Cardiac fibroblast (primary cell): ENCODE measurements at regions not wholly inside any gene's neighbourhood (a gene's known extent, or its start where the extent isn't known, plus 50 kb on each side); places are given as distances from the start of the nearest gene placed in this dataset.

ENCODE experiments used
- DNase-seq, 2 donors: peaks; one replicate each; pipeline versions ENCODE4 v3.0.0 to v3.0.0-alpha.2; 2010; ENCODE audit warnings: low read depth in 2 of 2
- H3K4me3 ChIP-seq, 2 donors: replicated peaks in 1 of 2; 1 replicate in 1 of 2; 2 replicates in 1 of 2; pipeline ENCODE4 v1.5.1; 2011; ENCODE audit warnings: low read depth in 2 of 2, low read length in 2 of 2, mild to moderate bottlenecking in 2 of 2, moderate library complexity in 1 of 2
- CTCF ChIP-seq: IDR thresholded peaks from one replicate; pipeline ENCODE4 v1.5.1; 2011; ENCODE audit warnings: low read depth, mild to moderate bottlenecking, low read length, inconsistent platforms

- TF ChIP-seq CTCF: peak; percentile 22
- no peak overlapping the region for H3K4me3 ChIP-seq
- DNase-seq: peak; percentile 11 to 28
Observed at GRCh38 chr13:107203146-107203847, 635.4 kb upstream of the ARGLU1 start.

DNA sequence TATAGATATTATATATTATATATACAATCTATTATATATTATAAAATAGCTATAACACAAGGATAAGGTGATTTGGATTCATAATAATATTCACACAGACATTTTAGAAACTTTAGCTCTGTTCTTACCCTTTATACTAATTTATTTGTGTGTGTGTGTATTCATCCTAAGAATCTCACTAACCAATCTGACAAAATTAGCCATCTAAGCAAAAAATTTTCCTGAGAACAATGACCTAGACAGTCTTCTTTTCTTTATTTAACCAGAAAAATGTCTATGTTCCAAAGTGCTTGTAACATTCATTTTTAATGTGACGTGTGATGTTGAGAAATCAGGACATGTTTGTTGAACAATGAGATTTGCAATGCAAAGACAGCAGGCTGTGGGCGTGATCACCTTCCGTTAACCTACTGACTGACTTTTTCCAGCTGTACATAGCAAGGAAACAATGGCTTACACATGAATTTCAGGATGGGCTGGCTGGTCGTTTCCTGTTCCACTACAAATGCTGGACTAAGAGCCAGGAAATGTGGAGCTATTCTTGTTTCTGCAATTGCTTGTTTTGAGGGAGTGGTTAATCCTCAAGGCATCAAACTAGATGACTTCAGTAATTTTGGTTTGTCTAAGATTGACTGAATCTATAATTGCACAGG lies 634.6 kb upstream of the ARGLU1 start:
- no peak overlapping the region for H3K4me3 ChIP-seq
- DNase-seq: peak; percentile 76 to 93
- TF ChIP-seq CTCF: no peak

DNA sequence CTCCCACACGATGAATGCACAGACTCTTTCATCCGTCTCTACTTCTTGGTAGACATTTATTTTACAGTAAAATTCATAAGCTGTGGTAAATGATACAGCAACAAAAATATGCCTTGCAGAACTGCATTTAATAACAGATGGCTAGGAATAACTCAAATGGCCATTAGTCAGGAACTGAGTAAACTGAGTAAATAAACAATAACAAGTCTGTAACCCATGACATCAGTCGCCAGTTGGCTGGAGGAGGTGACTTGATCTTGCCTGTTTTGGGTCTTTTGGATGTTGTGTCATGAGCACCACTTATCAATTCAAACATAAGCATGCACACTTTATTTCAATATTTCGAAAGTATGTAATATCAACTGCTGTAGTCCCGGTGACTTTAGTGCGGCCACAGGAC lies 632.6 kb upstream of the ARGLU1 start:
- TF ChIP-seq CTCF: no peak
- DNase-seq: no peak
- H3K4me3 ChIP-seq: no peak overlapping the region

DNA sequence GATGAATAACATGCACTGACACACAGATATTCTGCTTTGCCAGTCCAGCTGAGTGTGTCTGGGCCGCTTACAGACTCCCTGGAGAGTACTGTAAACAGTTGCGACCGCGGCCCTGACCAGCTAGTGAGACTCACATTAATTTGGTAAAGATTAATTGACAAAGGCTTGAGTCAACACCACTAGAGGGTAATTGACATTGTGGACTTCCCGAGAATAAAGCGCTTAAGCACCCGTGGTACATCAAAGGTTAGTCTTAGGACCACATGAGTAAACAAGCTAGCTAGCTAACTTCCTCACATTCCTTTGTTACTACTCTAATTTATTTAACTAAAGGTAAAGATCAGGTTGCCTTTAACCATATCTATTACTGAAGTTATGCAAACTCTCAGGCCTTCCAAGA lies 624.4 kb upstream of the ARGLU1 start:
- no peak overlapping the region for H3K4me3 ChIP-seq
- no peak for DNase-seq
- TF ChIP-seq CTCF: no peak

GRCh38 chr13:107190065-107190464 lies 622.1 kb upstream of the ARGLU1 start:
- no peak for DNase-seq
- TF ChIP-seq CTCF: no peak
- H3K4me3 ChIP-seq: no peak overlapping the region

DNA sequence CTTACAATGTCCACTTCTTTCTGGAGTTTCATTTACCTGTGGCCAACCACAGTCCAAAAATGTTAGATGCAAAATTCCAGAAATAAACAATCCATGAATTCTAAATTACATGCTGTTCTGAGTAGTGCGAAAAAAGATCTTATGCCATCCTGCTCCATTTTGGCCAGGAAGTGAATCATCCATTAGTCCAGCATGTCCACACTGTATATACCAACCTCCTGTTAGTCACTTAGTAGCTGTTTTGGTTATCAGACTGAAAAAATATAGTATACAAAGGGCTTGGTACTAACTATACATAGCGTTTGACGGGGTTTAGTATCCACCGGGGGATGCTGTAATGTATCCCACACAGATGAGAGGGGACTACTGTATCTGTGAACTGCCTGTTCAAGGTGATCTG lies 618.0 kb upstream of the ARGLU1 start:
- no peak overlapping the region for H3K4me3 ChIP-seq
- DNase-seq: peak; percentile 16 to 19
- TF ChIP-seq CTCF: no peak
